Activated CD8-positive, alpha-beta memory T cell treated with anti-CD3 and anti-CD28 coated beads for 24 hours (primary cell): ENCODE measurements at regions not wholly inside any gene's neighbourhood (a gene's known extent, or its start where the extent isn't known, plus 50 kb on each side); places are given as distances from the start of the nearest gene placed in this dataset.

Experiments used
- DNase-seq: peaks from one replicate; pipeline ENCODE4 v3.0.0-alpha.2; 2020

DNA sequence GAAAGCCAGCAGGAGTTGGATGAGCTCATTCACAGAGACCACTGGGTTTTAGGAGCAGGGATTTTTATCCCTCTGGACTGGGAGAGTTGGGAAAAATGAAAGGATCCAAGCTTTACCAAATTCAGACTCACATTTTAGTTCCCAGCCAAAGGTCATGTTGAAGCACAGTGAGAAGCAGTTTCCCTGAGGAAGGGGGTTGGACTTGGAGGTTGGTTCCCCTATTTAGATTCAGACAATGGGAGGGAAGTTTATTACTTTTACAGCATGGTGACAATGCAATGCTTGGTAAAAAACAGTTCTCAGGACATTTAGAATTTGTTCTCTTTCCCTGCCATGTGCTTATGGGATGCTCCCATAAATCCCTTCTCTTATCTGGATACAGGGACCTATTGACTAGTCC, 57.3 kb upstream of the ZNF648 start:
- DNase-seq, result no peak

- DNase-seq, result no peak
Measured at GRCh38 chr1:182114627-182115023, 53.1 kb upstream of the ZNF648 start.

DNA sequence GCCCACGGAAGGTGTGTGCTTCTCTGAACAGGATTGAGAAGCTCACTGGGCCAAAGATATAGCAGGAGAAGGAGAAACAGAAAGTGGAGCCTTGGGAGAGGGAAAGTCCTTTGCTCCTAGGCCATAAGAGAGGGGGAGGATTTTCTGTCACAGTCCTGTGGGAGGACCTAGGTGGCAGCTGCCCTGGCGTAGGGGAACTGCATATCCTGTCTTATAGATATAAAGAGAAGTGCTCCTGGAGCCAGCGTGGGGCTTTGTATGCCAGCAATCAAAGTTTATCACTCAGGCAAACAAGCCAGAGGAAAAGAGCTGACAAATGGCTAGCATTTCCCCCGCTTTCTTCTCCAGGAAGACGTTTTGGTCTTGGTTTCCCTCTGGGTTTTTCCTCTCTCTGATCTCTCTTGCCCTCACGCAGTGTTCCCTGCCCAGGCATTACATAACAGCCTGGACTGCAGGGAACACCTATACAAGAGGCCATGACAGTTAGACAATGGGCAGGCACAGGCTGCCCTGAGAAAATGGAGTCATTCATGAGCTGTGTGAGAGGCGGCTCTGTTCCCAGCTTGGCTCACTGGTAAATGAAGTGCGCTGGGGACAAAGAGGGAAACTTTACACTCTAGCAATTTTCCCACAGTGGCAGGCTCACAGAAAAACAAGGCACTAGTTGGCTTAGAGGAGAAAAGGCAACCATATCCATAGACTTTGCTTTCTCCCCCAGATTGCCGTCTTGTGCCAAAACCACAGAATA, 52.5 kb upstream of the ZNF648 start:
- DNase-seq, result no peak

DNA sequence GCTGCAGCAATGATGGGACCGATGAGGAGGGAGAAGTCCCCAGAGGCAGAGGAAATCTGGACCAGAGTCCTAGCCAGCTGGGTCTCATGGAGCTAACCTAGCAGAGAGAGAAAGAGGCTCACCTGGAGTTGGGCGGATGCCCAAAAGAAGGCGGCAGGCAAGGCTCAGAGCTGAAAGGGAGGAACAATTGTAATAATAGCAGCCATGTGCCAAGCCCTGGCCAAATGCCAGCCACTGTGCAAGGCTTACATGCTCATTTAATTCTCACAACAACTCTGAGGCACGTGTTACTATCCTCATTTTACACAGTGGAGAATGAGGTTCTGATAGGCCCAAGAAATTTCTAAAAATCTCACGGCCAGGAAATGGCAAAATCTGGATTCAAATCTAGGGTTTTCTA, 50.0 kb upstream of the ZNF648 start:
- no peak for DNase-seq
